PC-9 (cell line): ENCODE measurements at regions not wholly inside any gene's neighbourhood (a gene's known extent, or its start where the extent isn't known, plus 50 kb on each side); places are given as distances from the start of the nearest gene placed in this dataset.

ENCODE experiments used
- EZH2 ChIP-seq: fragments of 200-600 bp; sonication (generic); IDR thresholded peaks from 2 replicates; pipeline ENCODE4 v1.8.0; 2017; ENCODE audit warnings: antibody characterized with exemption, low read depth
- TF ChIP-seq, protein P1 (sequence below): fragments of 200-600 bp; sonication (generic); conservative IDR thresholded peaks from 2 replicates; pipeline ENCODE4 v1.6.1; 2017; ENCODE audit warnings: mixed run types, antibody characterized with exemption, mild to moderate bottlenecking, moderate library complexity

DNA sequence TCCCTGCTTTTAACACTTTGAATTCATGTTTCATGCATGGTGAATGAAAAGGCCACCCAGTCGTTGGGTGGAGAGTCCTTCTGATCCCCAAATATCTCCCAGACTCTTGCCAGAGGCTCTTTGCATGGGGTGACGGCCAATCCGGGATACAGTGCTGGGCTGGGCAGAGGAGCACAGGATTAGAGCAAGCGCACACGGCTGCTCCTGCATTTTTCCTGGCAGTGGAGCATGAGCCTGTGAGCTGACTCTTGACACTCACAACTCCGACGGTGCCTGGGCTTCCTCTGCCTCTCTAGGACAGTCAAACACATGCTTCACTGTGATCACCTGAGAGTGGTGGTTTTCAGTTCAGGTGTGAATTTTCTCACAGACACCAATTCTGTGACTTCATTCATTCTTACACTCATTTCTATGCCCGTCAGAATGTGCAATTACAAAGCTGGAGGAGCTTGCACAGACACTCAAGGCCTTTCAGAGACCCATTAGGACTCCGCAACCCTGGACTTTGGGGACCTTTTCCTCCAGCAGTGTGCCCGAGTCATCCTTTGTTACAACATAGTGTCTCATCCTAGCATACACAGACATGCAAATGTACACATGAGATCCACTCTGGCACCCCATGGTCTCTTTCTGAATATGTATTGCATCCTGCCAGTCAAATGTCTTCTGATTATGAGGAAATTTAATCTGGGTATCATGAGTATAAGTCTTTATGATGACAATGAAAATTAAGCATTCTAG lies 206.6 kb downstream of the ICE1 start:
- TF ChIP-seq, protein P1, sequence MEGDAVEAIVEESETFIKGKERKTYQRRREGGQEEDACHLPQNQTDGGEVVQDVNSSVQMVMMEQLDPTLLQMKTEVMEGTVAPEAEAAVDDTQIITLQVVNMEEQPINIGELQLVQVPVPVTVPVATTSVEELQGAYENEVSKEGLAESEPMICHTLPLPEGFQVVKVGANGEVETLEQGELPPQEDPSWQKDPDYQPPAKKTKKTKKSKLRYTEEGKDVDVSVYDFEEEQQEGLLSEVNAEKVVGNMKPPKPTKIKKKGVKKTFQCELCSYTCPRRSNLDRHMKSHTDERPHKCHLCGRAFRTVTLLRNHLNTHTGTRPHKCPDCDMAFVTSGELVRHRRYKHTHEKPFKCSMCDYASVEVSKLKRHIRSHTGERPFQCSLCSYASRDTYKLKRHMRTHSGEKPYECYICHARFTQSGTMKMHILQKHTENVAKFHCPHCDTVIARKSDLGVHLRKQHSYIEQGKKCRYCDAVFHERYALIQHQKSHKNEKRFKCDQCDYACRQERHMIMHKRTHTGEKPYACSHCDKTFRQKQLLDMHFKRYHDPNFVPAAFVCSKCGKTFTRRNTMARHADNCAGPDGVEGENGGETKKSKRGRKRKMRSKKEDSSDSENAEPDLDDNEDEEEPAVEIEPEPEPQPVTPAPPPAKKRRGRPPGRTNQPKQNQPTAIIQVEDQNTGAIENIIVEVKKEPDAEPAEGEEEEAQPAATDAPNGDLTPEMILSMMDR, result no peak
- TF ChIP-seq EZH2, result no peak
